ENCODE measurements at regions not wholly inside any gene's neighbourhood (a gene's known extent, or its start where the extent isn't known, plus 50 kb on each side); places are given as distances from the start of the nearest gene placed in this dataset.

- no peak for TF ChIP-seq CTCF (IDR thresholded peaks at IDR 0.05)
- TF ChIP-seq POLR2A (IDR thresholded peaks at IDR 0.05) = no peak
Measured at GRCh38 chr4:59646082-59646481, 1554.0 kb upstream of the ADGRL3 start.

All from lower leg skin (tissue), 3 donors.